HCT116 (cell line): ENCODE measurements at regions not wholly inside any gene's neighbourhood (a gene's known extent, or its start where the extent isn't known, plus 50 kb on each side); places are given as distances from the start of the nearest gene placed in this dataset.

Experiments
- ATAC-seq: fragments of 200-7000 bp; cut with Tn5 transposase; 2 replicates; pipeline ENCODE4 v1.9.1; 2020; ENCODE audit warnings: mild to moderate bottlenecking, moderate library complexity
- BruUV-seq: library from RNA; stranded (reverse); fragments of 400-500 nt; replicated peaks from 2 replicates; lab custom pipeline; 2021; lab: Mats Ljungman, UMichigan
- CTCF ChIA-PET: fragments of 300-600 bp; sonication (Branson Sonifier 250); formaldehyde crosslinking; loops from one replicate; lab custom pipeline; 2021; ENCODE audit warnings: antibody characterized with exemption; lab: Charles Lee
- POLR2A ChIA-PET: fragments of 300-600, 350-600 bp; sonication (Branson Sonifier 250); formaldehyde crosslinking; loops from one replicate; lab custom pipeline; 2021; ENCODE audit warnings: antibody characterized with exemption; lab: Charles Lee
- RAD21 ChIA-PET, 2 experiments: fragments of 300-600 bp; sonication (Branson Sonifier 250); formaldehyde crosslinking; loops; one replicate each; lab custom pipeline; 2023; ENCODE audit warnings: low total read pairs in 2 of 2; ENCODE audit not compliant: uncharacterized antibody in 2 of 2, unreplicated experiment in 2 of 2, low non-redundant PET in 1 of 2; lab: Charles Lee
- DNase-seq: peaks from one replicate; pipeline ENCODE4 v3.0.0-alpha.2; 2010; ENCODE audit warnings: low read depth, low spot score
- H2AFZ ChIP-seq: fragments of 200-600 bp; shearing (Covaris generic), sonication (generic); 2 replicates; pipeline ENCODE4 v1.6.1; 2017; ENCODE audit warnings: low read depth, mixed run types, mixed read lengths, antibody characterized with exemption, low read length; ENCODE audit not compliant: poor library complexity, severe bottlenecking
- H3K27ac ChIP-seq: 2 replicates; pipeline ENCODE4 v1.5.1; 2012; ENCODE audit warnings: low read depth, low read length
- H3K27me3 ChIP-seq: fragments of 200-600 bp; sonication (generic); 2 replicates; pipeline ENCODE4 v1.6.1; 2016; ENCODE audit warnings: mixed run types, low read length, mixed read lengths; ENCODE audit not compliant: insufficient read depth
- H3K36me3 ChIP-seq, 2 experiments: fragments of 200-500 bp in 1 of 2; fragments of 200-600 bp in 1 of 2; sonication (Bioruptor generic) in 1 of 2; sonication (generic) in 1 of 2; 2 replicates each; pipeline versions ENCODE4 v1.5.1 to v1.6.1; 2014 to 2016; ENCODE audit warnings: low read length in 2 of 2, inconsistent platforms in 1 of 2, mixed read lengths in 1 of 2, mixed run types in 1 of 2; ENCODE audit not compliant: insufficient read depth in 2 of 2, control insufficient read depth in 1 of 2
- H3K4me1 ChIP-seq, 2 experiments: fragments of 200-600 bp in 1 of 2; sonication (generic) in 1 of 2; 2 replicates each; pipeline versions ENCODE4 v1.5.1 to v1.6.1; 2012 to 2017; ENCODE audit warnings: low read length in 2 of 2, inconsistent platforms in 1 of 2, mild to moderate bottlenecking in 1 of 2, mixed read lengths in 1 of 2, mixed run types in 1 of 2, moderate library complexity in 1 of 2; ENCODE audit not compliant: insufficient read depth in 2 of 2, control insufficient read depth in 1 of 2
- H3K4me2 ChIP-seq: fragments of 200-600 bp; sonication (generic); 2 replicates; pipeline ENCODE4 v1.6.1; 2017; ENCODE audit warnings: mixed run types, low read length, mixed read lengths
- H3K4me3 ChIP-seq, 2 experiments: fragments of 200-600 bp in 1 of 2; sonication (generic) in 1 of 2; replicated peaks in 1 of 2; 2 replicates each; pipeline ENCODE4 v1.5.1; 2011 to 2016; ENCODE audit warnings: low read length in 2 of 2, control low read depth in 1 of 2, low read depth in 1 of 2, mild to moderate bottlenecking in 1 of 2, mixed read lengths in 1 of 2, mixed run types in 1 of 2
- H3K79me2 ChIP-seq: fragments of 200-600 bp; sonication (generic); 2 replicates; pipeline ENCODE4 v1.6.1; 2017; ENCODE audit warnings: mild to moderate bottlenecking, mixed run types, low read length, moderate library complexity, mixed read lengths; ENCODE audit not compliant: insufficient read depth
- H3K9ac ChIP-seq: fragments of 200-600 bp; sonication (generic); 2 replicates; pipeline ENCODE4 v1.6.1; 2016; ENCODE audit warnings: low read length, mixed read lengths
- H3K9me2 ChIP-seq: fragments of 200-600 bp; sonication (generic), shearing (Covaris generic); 2 replicates; pipeline ENCODE4 v1.6.1; 2017; ENCODE audit warnings: mixed run types, mild to moderate bottlenecking, moderate library complexity; ENCODE audit not compliant: insufficient read depth
- H3K9me3 ChIP-seq, 2 experiments: fragments of 200-500 bp in 1 of 2; fragments of 200-600 bp in 1 of 2; sonication (Bioruptor generic) in 1 of 2; sonication (generic) in 1 of 2; 2 replicates each; pipeline ENCODE4 v1.6.1; 2014 to 2017; ENCODE audit warnings: low read length in 2 of 2, mixed read lengths in 2 of 2, inconsistent platforms in 1 of 2, low read depth in 1 of 2, mild to moderate bottlenecking in 1 of 2, mixed run types in 1 of 2, moderate library complexity in 1 of 2; ENCODE audit not compliant: control insufficient read depth in 1 of 2, insufficient read depth in 1 of 2
- H4K20me1 ChIP-seq: fragments of 200-600 bp; sonication (generic), shearing (Covaris generic); 2 replicates; pipeline ENCODE4 v1.6.1; 2017; ENCODE audit warnings: mixed run types, mild to moderate bottlenecking, moderate library complexity; ENCODE audit not compliant: insufficient read depth
- CEBPB ChIP-seq: IDR thresholded peaks from 2 replicates; pipeline ENCODE4 v1.6.1; 2012; ENCODE audit warnings: low read depth
- EZH2phosphoT487 ChIP-seq: fragments of 200-600 bp; IDR thresholded peaks from 2 replicates; pipeline ENCODE4 v1.6.1; 2018; ENCODE audit warnings: antibody characterized with exemption, borderline replicate concordance
- FOSL1 ChIP-seq: IDR thresholded peaks from 2 replicates; pipeline ENCODE4 v1.6.1; 2012; ENCODE audit warnings: low read depth
- POLR2A ChIP-seq: IDR thresholded peaks from 2 replicates; pipeline ENCODE4 v1.7.0; 2011; ENCODE audit warnings: borderline replicate concordance; ENCODE audit not compliant: insufficient read depth, insufficient read length; ENCODE audit errors: extremely low read depth
- POLR2AphosphoS5 ChIP-seq: IDR thresholded peaks from 2 replicates; pipeline ENCODE4 v1.6.1; 2011; ENCODE audit warnings: mild to moderate bottlenecking, low read depth, low read length, moderate library complexity
- SP1 ChIP-seq: IDR thresholded peaks from 2 replicates; pipeline ENCODE4 v1.6.1; 2012; ENCODE audit warnings: low read depth
- SRF ChIP-seq: IDR thresholded peaks from 2 replicates; pipeline ENCODE4 v1.6.1; 2012; ENCODE audit warnings: low read depth
- TCF7L2 ChIP-seq: IDR thresholded peaks from 2 replicates; pipeline ENCODE4 v1.7.0; 2011; ENCODE audit warnings: borderline replicate concordance, inconsistent platforms; ENCODE audit not compliant: insufficient read depth, insufficient read length; ENCODE audit errors: extremely low read depth
- intact Hi-C: fragments of 100-400 bp; cut with micrococcal nuclease; formaldehyde crosslinking; loops from 2 replicates; pipeline ENCODE4 v1.10.0; 2022
- TF ChIP-seq, protein P1 (sequence below): IDR thresholded peaks from 2 replicates; pipeline ENCODE4 v1.6.1; 2012

DNA sequence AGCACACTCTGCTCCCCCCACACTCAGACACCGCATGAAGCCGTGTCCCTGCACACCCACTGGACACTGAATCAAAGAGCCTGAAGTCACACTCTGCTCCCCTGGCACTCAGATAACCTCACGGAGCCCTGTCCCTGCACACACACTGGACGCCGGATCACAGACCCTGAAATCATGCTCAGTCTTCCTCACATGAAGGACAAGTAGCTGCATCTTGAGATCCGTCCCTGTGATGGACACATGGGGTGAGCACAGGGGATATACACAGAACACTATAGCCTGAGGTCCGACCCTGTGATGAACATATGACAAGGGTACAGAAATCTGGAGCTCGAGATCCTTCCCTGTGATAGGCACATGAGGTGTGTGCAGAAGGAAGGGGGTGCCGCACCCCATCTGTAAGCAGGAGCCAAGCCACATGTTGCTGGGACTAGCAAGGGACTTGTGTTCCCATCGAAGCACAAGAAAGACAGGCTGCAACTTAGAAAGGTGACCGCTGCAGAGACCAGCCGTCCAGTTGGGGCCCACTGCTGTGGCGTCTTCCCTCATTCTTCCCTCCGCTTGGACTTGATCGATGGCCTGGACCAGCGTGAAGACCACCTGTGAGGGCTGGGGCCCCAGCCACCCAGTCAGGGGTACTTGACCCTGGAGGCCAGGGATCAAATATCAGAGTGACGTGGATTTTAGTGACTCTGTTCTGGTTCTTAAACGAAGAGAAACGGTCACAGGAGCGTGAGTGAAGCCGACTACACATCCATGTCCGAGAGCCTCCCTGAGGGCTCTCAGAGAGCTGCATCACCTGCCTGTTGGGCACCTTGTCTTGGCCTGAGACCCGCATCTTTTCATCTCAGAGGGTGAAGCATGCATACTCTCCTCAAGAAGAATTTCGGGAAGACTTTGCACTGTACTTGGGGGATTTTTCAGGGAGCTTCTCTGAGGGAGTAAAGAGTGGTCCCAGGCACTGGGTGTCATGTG, 391.7 kb upstream of the SALL3 start:
- Histone ChIP-seq H4K20me1 (no peaks in the 10 kb centered on the region; the same call in 1 of the 2 replicates), H3K27ac (no peak overlapping the region), H3K9me3 (peaks cover 0 to 4% of the 10 kb centered on the region in 2 experiments; a peak in 2 of 4 replicates), H3K36me3 (no peaks in the 10 kb centered on the region), H3K27me3 (no peaks in the 10 kb centered on the region), H3K4me1 (no peaks in the 10 kb centered on the region), H3K4me2 (no peak overlapping the region), H3K9ac (no peak overlapping the region), H2AFZ (no peak overlapping the region), H3K4me3 (no peak overlapping the region), H3K9me2 (no peaks in the 10 kb centered on the region), H3K79me2 (no peaks in the 10 kb centered on the region)
- DNase-seq, result no peak
- no peak for ATAC-seq
- ChIA-PET POLR2A (no interaction called here), RAD21 (no interaction called here), CTCF (no interaction called here)
- intact Hi-C loops, result no loop called here
- no TSS peak for BruUV-seq
- TF ChIP-seq SRF, result no peak
- TF ChIP-seq FOSL1, result no peak
- TF ChIP-seq POLR2A, result no peak
- TF ChIP-seq SP1, result no peak
- TF ChIP-seq POLR2AphosphoS5, result no peak
- no peak for TF ChIP-seq EZH2phosphoT487
- TF ChIP-seq CEBPB, result no peak
- TF ChIP-seq TCF7L2, result no peak
- TF ChIP-seq, protein P1, sequence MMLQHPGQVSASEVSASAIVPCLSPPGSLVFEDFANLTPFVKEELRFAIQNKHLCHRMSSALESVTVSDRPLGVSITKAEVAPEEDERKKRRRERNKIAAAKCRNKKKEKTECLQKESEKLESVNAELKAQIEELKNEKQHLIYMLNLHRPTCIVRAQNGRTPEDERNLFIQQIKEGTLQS, result no peak
